ENCODE measurements at regions not wholly inside any gene's neighbourhood (a gene's known extent, or its start where the extent isn't known, plus 50 kb on each side); places are given as distances from the start of the nearest gene placed in this dataset.

DNA sequence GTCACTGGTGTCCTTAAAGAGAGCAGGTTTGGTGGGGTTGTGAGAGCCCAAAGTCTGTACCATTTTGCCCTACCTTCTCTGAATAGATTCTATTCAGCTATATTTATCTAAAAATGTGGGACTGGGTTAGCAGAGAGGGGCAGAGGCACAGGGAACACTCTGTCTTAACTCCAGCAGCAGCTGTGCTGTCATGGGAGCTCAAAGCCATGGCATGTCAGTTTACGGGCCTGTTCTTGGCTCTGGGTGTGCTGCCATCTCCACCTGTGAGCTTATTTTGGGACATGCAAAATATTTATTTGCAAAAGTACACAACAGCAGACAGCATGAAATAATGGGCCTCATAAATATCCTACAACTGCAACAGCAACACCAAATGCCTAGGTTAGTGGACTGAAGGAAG, 129.6 kb upstream of the KCTD1 start:
- TF ChIP-seq EP300 (IDR thresholded peaks at IDR 0.05) (no peak), POLR2AphosphoS5 (IDR thresholded peaks at IDR 0.05) (no peak), POLR2A (IDR thresholded peaks at IDR 0.05) (no peak)
- TF ChIP-seq, protein P1, sequence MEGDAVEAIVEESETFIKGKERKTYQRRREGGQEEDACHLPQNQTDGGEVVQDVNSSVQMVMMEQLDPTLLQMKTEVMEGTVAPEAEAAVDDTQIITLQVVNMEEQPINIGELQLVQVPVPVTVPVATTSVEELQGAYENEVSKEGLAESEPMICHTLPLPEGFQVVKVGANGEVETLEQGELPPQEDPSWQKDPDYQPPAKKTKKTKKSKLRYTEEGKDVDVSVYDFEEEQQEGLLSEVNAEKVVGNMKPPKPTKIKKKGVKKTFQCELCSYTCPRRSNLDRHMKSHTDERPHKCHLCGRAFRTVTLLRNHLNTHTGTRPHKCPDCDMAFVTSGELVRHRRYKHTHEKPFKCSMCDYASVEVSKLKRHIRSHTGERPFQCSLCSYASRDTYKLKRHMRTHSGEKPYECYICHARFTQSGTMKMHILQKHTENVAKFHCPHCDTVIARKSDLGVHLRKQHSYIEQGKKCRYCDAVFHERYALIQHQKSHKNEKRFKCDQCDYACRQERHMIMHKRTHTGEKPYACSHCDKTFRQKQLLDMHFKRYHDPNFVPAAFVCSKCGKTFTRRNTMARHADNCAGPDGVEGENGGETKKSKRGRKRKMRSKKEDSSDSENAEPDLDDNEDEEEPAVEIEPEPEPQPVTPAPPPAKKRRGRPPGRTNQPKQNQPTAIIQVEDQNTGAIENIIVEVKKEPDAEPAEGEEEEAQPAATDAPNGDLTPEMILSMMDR (IDR thresholded peaks at IDR 0.05): no peak
- H3K4me1 ChIP-seq: no peaks in the 10 kb centered on the region
- DNase-seq: no peak
- intact Hi-C loops (cut with DNase I): no loop called here
- WGBS, 2 donors: 84 to 90% methylated on average over 1 of the region's 1 CpG
- no peaks in the 10 kb centered on the region for H3K9me3 ChIP-seq
- no peak overlapping the region for H3K27ac ChIP-seq
- H3K36me3 ChIP-seq: no peaks in the 10 kb centered on the region
- H3K4me3 ChIP-seq: no peak overlapping the region
- no peaks in the 10 kb centered on the region for H3K27me3 ChIP-seq

DNA sequence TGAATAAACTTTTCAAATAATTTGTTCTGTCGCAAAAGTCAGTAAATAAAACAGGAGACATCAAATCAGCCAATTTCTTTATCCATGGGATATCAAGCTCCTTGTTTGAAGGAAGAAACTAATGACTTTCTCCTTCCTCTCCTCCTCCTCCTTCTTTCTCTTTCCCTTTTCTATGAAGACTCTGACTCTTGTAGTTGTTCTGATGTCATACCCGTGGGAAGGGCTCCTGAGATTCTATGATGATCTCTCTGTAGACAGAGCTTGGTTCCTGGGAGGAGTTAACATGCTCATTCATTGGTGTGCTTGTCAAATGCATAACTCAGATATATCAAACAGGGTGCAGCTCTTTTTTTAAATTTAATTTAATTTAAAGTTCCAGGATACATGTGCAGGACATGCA, 118.7 kb upstream of the KCTD1 start:
- WGBS, 2 donors: 65 to 77% methylated on average over 2 of the region's 2 CpGs
- Histone ChIP-seq H3K36me3 (no peaks in the 10 kb centered on the region), H3K4me3 (no peak overlapping the region), H3K27me3 (no peaks in the 10 kb centered on the region), H3K27ac (no peak overlapping the region), H3K9me3 (no peaks in the 10 kb centered on the region), H3K4me1 (no peaks in the 10 kb centered on the region)
- intact Hi-C loops (cut with DNase I): no loop called here
- DNase-seq: no peak
- TF ChIP-seq, protein P1 (IDR thresholded peaks at IDR 0.05): no peak
- TF ChIP-seq POLR2A (IDR thresholded peaks at IDR 0.05): no peak

DNA sequence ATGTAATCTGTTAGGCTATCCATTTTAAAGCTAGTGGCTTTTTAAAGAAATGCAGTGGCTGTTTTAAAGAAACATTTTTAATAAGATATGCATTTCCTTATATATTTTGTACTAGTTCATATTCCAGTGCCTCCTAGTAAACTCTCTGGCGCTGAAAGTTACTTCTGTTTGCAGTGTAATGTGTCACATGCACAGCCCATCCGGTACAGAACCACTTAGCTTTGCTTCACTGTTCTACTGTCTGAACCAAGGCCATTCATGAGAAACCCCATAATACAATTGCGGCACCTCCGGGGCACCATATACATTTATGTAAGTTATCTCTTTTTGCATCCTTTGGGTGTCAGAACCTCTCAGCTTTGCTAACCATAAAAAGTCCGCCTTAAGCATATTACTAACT, 114.6 kb upstream of the KCTD1 start:
- Histone ChIP-seq H3K4me1 (peaks cover 0 to 6% (median 3%) of the 10 kb centered on the region in 4 donors), H3K36me3 (no peaks in the 10 kb centered on the region), H3K9me3 (no peaks in the 10 kb centered on the region), H3K4me3 (no peak overlapping the region), H3K27me3 (no peaks in the 10 kb centered on the region), H3K27ac (no peak overlapping the region)
- intact Hi-C loops (cut with DNase I): no loop called here
- DNase-seq: no peak
- 80 to 83% methylated on average over 5 of the region's 5 CpGs for WGBS, 2 donors
- TF ChIP-seq EP300 (IDR thresholded peaks at IDR 0.05) (no peak), POLR2AphosphoS5 (IDR thresholded peaks at IDR 0.05) (no peak), POLR2A (IDR thresholded peaks at IDR 0.05) (no peak)
- TF ChIP-seq, protein P1 (IDR thresholded peaks at IDR 0.05): no peak

DNA sequence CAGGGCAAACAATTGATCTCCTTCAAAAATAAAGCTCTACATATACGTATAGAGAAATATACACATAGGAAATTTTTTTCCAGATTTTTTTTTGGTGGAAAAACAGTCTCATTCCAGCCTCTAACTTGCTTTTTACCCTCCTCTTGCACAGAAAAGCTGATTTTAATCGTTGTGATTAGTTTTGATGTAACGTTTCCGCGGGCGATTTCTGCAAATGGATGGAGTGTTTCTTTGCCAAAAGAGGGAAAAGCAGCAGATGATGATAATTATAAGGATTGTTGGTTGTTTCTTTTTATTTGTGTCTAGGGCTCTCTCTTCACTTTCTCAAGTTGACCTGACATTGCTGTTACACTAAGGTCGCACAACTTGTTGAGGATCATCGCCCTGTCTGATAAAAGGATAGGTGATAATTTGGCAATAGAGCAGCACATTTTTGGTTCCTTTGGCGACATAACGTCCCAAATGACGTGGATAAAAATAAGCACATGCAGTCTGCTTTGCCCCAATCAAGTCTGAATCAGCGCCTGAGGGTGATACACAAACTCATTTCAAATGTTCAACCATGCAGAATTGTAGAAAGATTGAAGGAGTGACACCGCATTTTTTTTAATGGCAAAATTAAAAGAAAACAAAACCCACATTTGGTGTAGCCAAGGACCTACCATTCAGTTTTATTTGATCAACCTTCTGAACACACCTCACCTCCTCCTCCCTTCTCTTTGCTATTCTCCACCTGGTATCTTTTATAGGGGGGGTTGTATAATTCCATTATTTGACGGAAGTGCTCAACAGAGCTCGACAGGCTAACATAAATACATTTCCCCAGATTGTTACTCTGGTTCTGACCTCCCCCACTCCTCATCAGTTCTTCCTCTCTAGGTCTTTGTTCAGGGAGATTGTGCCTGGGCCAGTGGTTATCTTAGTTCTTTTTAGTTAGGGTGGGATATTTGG, 109.6 kb upstream of the KCTD1 start:
- no peaks in the 10 kb centered on the region for H3K27me3 ChIP-seq
- peak overlapping the region; percentile 67 to 92 (median 76) for H3K4me3 ChIP-seq
- H3K9me3 ChIP-seq: no peaks in the 10 kb centered on the region
- H3K36me3 ChIP-seq: no peaks in the 10 kb centered on the region
- TF ChIP-seq EP300 (IDR thresholded peaks at IDR 0.05) (no peak), POLR2AphosphoS5 (IDR thresholded peaks at IDR 0.05) (no peak), POLR2A (IDR thresholded peaks at IDR 0.05) (no peak)
- TF ChIP-seq, protein P1 (IDR thresholded peaks at IDR 0.05): no peak
- intact Hi-C loops (cut with DNase I): loop anchor here (5.0 kb wide), 2 partner anchors 111 to 566 kb away; partner anchors contain the start of genes KCTD1 and SS18
- H3K4me1 ChIP-seq: peaks cover 0 to 27% (median 23%) of the 10 kb centered on the region in 4 donors
- 3 to 14% methylated on average over 15 of the region's 15 CpGs for WGBS, 2 donors
- DNase-seq: no peak
- peak overlapping the region; percentile 83 to 91 (median 86) for H3K27ac ChIP-seq

Measured in sigmoid colon (tissue), 6 donors.